LoVo (cell line): ENCODE measurements at regions not wholly inside any gene's neighbourhood (a gene's known extent, or its start where the extent isn't known, plus 50 kb on each side); places are given as distances from the start of the nearest gene placed in this dataset.

ENCODE experiments used
- DNase-seq: peaks from one replicate; pipeline ENCODE4 v3.0.0-alpha.2; 2016; ENCODE audit warnings: low spot score

DNA sequence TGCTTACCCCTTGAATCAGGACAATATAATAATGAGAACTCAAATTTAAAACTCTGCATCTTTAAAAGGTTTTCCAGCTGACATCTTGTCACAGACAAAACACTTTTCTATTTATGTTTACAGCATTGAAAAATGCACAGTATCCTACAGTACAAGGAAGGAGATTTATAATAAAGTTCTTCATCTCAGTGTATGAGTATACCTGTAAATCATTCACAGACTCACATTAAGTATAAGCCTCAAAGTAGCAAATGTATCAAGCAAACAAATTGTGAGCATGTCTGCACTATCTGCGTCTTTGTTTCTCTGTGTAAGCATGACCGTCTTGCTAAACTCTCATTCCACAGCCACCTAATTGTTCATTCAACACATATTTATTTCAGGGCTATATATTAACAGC lies 52.8 kb downstream of the PPP1R2C start:
- DNase-seq: no peak

- DNase-seq: no peak
These were observed 57.8 kb downstream of the PPP1R2C start for GRCh38 chrX:42720209-42720608.

DNA sequence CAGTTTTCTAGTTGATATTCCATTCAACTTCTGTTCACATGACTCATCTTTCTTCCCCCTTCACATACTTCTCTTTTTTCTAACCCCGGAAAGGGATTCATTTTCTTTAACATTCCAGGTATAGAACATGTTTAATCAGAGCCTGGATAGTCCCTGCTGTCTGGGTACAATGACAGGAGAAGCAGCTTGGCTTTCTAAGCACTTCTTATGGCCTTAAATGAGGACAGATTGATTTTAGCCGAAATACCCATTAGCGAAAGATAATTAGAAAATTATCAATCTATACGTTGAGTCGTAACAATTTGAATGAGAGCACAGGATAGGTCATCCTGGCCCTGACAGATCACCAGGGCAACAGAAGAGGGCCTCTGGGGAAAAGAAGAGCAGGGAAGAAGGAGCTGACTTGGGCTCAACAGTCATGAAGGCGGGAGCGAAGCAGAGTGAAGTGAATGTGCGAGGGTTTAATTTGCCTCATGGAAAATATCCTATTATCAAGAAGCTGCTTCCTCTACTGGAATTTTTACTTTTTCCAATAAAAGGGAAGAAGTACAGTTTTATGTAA lies 62.2 kb downstream of the PPP1R2C start:
- DNase-seq: no peak

- peak; percentile 49 for DNase-seq
These were observed 62.8 kb downstream of the PPP1R2C start for GRCh38 chrX:42714981-42715700.

DNA sequence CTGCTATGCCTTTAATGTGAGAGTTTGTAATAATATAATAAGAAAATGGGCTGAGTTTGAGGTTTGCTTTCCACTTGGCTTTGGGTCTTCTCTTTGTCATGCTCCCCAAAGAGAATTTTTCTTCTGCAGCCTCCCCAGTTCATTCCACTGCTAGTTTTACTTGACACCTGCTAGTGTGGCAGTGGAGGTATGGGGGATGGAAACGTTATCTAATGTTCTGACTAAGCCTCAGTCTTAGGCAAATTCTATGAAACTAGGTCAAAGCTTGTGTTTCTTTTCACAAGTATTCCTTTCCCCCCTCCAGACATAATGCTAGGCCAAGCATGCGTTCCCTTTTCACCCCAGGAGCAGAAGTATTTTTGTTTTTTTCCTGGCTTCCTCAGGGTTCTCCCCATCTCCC lies 67.5 kb downstream of the PPP1R2C start:
- DNase-seq: no peak

- DNase-seq: no peak
These were observed 69.7 kb downstream of the PPP1R2C start for GRCh38 chrX:42708222-42708621.

- DNase-seq: no peak
These were observed 70.2 kb downstream of the PPP1R2C start for GRCh38 chrX:42707742-42708141.

GRCh38 chrX:42704454-42704853 lies 73.5 kb downstream of the PPP1R2C start:
- DNase-seq: no peak

GRCh38 chrX:42697544-42697943 lies 80.4 kb downstream of the PPP1R2C start:
- DNase-seq: no peak

GRCh38 chrX:42696536-42697124 lies 81.3 kb downstream of the PPP1R2C start:
- DNase-seq: no peak

DNA sequence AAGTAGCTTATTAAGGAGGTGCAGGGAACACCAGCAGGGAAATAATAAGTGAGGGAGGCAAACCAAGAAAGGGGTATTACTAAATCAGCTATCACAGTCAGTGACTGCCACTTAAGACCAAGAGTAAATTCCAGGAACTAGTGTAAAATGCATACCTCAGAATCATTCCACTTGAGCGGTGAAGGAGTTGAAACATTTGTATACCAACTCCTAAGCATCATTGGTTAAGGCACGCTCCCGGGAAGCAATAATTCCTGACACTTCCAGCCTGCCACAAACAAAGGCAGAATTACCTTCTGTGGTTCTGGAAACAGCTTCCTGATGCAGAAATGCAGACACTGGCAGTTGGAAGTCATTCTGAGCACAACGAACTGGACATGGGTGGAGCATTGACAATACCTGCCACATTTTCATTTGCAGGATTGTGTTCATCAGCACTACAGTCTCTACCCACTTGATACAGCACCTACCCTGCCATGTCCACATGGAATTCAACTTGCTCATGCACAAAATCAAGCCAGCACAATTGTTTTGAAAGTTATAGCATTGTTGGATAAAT lies 82.1 kb downstream of the PPP1R2C start:
- no peak for DNase-seq

DNA sequence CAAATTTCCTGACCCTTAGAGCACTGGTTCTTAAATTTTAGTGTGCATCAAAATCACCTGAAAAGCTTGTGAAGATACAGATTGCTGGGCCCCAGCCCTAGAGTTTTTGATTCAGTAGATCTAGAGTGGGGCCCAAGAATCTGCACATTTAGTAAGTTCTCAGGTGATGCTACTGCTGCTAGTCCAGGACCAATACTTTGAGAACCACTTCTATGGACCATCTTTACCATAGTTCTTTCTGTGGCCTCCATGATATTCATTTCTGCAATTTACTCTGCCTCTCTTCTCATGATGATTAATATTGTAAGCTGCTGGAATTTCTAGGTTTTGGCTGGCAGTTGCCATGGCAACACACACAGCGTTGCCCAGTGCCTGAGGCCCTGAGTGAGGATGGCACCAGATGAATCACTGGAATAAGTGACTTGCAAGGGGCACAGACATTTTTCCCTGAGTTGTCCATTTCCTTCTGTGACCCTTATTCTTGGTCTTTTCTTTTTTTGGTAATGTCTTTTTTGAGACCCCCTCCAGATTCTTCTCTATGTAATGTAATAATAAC lies 83.6 kb downstream of the PPP1R2C start:
- DNase-seq: no peak

DNA sequence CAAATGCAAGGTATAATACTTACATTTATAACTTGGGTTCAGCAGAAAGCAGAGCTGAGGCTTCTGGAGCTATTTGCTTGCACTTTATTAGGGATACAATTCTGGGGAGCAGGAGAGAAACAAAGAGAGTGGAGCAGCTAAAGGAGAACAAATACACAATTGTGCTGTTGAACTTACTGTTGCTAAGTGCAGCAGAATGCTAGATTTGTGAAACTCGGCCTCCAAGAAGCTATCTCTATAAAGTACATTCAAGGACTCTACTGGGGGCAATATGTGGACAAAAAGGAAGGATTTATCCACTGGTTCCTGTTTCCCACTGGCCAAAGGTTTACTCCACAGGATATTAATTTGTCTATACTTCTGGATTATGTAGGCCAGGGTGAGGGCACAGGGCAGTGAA lies 86.8 kb downstream of the PPP1R2C start:
- DNase-seq: no peak

GRCh38 chrX:42686706-42687105 lies 91.3 kb downstream of the PPP1R2C start:
- no peak for DNase-seq

DNA sequence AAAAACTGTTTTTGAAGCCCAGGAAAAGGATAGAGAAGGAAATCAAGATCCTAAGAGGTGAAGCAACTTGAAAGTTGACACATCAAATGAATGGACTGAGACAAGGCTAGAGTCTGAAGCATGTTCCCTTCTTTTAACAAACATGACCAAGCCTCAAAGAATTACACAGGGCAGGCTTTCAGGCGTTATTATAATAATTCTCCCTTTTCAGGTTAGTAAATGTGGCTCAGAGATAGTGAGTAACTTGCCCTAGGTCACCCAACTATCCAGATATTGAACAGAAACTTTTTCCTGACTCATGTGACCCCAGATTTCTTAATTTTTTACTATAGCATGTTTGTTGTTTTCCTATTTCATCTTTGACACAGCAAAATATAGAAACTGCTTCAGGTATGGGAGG lies 91.7 kb downstream of the PPP1R2C start:
- no peak for DNase-seq

DNA sequence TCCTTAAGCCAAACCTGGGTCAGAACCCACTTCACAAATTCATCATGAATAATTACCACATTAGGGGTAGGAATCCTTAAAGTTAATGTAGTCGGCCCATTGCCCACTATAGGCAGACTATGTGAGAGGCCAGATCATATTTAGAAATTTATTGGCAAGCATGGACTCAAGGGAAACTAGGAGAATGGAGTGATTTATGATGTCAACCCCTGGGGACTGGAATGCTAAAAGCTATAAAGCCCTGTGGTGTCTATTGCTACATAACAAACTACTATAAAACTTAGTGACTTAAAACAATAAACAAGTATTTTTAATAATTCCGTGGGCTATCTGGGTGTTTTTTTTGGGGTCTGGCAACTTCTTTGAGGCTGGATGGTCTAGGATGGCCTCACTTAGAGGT lies 93.9 kb downstream of the PPP1R2C start:
- DNase-seq: no peak

GRCh38 chrX:42680666-42681065 lies 97.3 kb downstream of the PPP1R2C start:
- no peak for DNase-seq

DNA sequence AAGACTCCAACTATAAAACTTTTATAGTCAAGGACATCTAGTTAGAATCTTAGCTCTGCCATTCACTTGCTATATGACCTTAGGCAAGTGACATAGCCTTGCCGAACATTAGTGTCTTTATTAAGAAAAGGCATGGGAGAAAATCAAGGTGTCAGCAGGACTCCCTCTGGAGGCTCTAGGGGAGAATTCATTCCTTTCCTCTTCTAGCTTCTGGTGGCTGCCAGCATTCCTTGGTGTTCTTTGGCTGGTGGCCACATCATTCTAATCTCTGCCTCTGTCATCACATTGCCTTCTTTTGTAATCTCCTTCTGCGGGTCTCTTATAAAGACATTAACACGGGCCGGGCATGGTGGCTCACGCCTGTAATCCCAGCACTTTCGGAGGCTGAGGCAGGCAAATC lies 99.8 kb downstream of the PPP1R2C start:
- DNase-seq: peak; percentile 11

GRCh38 chrX:42673301-42673810 lies 104.6 kb downstream of the PPP1R2C start:
- DNase-seq: no peak

DNA sequence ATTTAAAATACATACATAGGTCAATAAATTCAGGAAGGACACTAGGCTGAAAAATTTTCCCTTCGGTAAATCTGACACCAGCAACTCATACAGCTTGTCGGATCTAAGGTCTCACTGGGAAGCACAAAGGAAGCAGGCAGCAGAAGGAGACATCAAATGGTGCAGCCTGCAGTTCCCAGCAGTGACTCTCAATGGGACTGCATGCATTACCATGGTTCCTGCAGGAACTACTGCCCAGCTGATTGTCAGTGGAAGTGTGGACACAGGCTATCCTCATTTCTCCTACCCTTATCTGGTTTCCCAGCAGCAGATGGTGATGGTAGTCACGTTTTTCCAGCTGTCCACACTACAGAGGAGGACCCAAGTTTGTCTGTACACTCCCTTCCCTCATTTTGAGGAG lies 113.3 kb downstream of the PPP1R2C start:
- no peak for DNase-seq

DNA sequence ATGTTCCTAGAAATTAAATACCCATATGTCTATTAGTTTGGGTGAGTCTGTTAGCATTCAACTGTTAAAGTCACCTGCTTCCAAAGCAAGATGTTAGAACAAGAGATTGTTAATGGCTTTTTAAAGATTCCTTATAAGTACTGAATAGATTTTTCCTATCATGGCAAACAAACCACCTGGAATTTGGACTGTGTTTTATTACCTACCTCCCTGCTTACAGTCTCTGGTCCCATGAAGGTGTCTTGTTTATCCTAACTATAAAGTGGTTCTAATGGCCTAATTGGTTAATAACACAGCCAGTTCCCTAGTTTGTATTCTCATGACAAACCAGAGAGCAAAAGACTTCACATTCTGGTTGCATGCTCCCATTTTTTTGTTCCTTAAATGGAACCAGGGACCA lies 149.5 kb downstream of the PPP1R2C start:
- DNase-seq: no peak

DNA sequence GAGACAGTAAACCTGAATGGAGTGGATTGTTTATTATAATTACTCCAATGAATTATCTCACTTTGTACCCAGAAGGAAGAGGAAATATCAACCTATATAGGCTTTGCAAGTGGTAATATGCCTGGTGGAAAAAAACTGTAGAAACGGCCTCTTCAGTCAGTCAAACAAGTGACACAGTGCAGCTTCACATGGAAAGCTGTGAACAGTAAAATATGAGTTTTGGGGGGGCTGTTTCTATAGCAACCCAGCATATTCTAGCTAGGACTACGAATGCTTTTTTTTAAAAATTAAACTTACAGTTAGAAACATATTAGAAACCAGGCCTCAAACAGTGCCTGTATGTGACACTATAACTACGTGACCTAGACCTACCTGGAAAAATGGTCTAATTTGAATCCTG lies 150.1 kb downstream of the PPP1R2C start:
- DNase-seq: no peak

DNA sequence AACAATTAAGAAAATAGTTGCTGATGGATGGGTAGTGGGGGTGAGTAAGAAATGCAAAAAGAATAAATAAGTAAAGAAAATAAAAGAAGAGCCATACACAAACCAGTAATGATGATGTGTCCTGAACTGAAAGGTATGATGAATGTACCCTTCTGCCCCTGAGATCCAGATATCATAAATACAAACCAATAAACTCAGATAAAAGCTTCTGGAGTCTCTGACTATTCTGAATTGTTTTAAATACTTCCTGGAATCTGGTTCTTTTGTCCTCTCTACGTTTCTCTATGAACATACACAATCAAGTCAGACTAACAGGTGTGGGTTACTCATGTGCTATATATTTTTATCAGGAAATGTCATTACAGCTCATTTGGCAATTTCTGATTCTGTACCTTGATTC lies 153.4 kb downstream of the PPP1R2C start:
- no peak for DNase-seq
